ENCODE measurements at regions not wholly inside any gene's neighbourhood (a gene's known extent, or its start where the extent isn't known, plus 50 kb on each side); places are given as distances from the start of the nearest gene placed in this dataset.

- TF ChIP-seq NFE2L2 (conservative IDR thresholded peaks at IDR 0.05; ENCODE audit: low read length) = no peak
- TF ChIP-seq NR3C1 (IDR thresholded peaks at IDR 0.05) = no peak
- TF ChIP-seq KDM5A (IDR thresholded peaks at IDR 0.05) = no peak
- no peak for TF ChIP-seq HDAC2 (IDR thresholded peaks at IDR 0.05)
- Histone ChIP-seq H3K27ac (no peak overlapping the region), H3K4me3 (no peak overlapping the region), H3K9me3 (no peaks in the 10 kb centered on the region), H3K4me1 (no peaks in the 10 kb centered on the region), H3K4me2 (no peak overlapping the region)
- WGBS (ENCODE audit: missing lambda C conversion rate) = 56% methylated on average over 19 of the region's 19 CpGs
- ChIA-PET CTCF (no interaction called here), POLR2A (no interaction called here)
- DNase-seq (ENCODE audit: low read depth in 1 of 2, low spot score in 1 of 2) (no peak), FAIRE-seq (no peak), ATAC-seq (no peak; a peak in 2 of 6 replicates)
Observed at GRCh38 chr2:104658144-104658835, 195.6 kb upstream of the POU3F3 start.

DNA sequence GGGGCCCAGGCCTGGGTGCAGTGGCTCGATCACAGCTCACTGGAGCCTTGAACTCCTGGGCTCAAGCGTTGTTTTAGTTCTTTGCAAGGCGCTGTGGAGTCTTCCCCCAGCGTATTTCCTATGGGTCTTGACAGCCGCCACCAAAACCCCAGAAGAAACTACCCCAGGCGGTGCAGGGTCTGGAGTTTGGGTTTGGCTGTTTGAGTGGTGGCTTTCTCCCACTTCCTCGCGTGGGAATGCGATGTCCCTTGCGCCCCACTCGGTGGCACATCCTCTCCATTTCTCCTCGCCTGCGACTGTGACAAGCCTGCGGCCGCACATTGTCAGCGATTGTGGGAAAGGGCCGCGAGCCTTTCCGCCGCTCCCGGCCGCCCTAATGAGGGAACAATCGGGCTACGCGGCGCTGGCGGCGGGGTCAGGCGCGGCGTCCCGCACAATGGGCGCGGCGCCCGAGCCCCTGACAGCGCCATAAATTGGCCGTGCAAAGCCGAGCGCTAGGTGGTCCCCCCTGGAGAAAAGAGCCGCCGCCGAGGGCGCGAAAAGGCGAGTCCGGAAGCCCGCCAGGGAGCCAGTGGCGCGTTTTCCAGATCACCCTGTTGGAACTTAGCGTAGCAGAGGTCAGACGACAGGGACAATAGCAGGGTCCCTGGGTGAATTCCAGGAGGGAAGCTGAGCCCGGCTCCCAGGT, 194.9 kb upstream of the POU3F3 start:
- no peak for DNase-seq (ENCODE audit: low read depth in 1 of 2, low spot score in 1 of 2)
- no peak for TF ChIP-seq FOSB (CRISPR knock-in tag; IDR thresholded peaks at IDR 0.05)
- no peak for TF ChIP-seq HOXB5 (CRISPR knock-in tag; IDR thresholded peaks at IDR 0.05)
- no peak for TF ChIP-seq EHF (CRISPR knock-in tag; IDR thresholded peaks at IDR 0.05)
- no peak for TF ChIP-seq HOXA7 (CRISPR knock-in tag; IDR thresholded peaks at IDR 0.05)
- TF ChIP-seq MYC (IDR thresholded peaks at IDR 0.05; ENCODE audit: borderline replicate concordance, low read length) = no peak
- TF ChIP-seq, protein P1, sequence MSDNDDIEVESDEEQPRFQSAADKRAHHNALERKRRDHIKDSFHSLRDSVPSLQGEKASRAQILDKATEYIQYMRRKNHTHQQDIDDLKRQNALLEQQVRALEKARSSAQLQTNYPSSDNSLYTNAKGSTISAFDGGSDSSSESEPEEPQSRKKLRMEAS (IDR thresholded peaks at IDR 0.05) = no peak
- no peak for TF ChIP-seq RAD21 (conservative IDR thresholded peaks at IDR 0.05 in 1 of 2, IDR thresholded peaks at IDR 0.05 in 1 of 2)
- TF ChIP-seq FOXS1 (CRISPR knock-in tag; IDR thresholded peaks at IDR 0.05) = no peak
- no peak for TF ChIP-seq SREBF2 (IDR thresholded peaks at IDR 0.05)
- TF ChIP-seq RNF2 (IDR thresholded peaks at IDR 0.05; ENCODE audit: borderline replicate concordance, low read depth) = no peak
- no peak for TF ChIP-seq PHF8 (IDR thresholded peaks at IDR 0.05; ENCODE audit: borderline replicate concordance, low read depth)
- Histone ChIP-seq H3K27ac (no peak overlapping the region), H3K4me2 (no peak overlapping the region), H3K4me3 (no peak overlapping the region), H3K9me3 (no peaks in the 10 kb centered on the region), H3K4me1 (no peaks in the 10 kb centered on the region)
- 77% methylated on average over 52 of the region's 53 CpGs for WGBS (ENCODE audit: missing lambda C conversion rate)
- CTCF ChIA-PET = no interaction called here
- FAIRE-seq = no peak
- ATAC-seq = no peak
- POLR2A ChIA-PET = no interaction called here

DNA sequence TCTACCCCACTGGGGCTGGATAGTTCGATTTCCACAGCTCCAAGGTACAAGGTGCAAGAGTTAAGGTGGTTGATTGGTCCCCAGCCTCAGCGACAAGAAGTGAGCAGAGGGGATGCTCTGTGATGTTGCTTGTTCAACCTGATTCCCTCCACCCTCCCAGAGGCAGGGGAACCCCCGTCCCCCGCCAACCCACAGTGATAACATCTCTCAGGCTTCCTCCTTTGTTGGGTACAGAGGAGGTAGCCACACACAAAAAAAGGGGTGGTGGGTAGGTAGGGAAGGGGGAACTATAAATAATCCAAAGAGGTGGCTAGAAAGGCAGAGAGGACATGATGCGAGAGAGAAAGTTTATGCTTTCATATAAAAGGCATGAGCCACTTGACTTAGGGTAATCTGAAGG, 192.9 kb upstream of the POU3F3 start:
- DNase-seq (ENCODE audit: low read depth in 1 of 2, low spot score in 1 of 2) = no peak
- no peaks in the 10 kb centered on the region for H3K4me1 ChIP-seq
- CTCF ChIA-PET = interaction anchor here (0.6 kb wide), 1 partner anchor 232 kb away, joined by 5 read pairs; no protein-coding TSS in a partner anchor
- 9% methylated on average over 5 of the region's 5 CpGs for WGBS (ENCODE audit: missing lambda C conversion rate)
- ATAC-seq = no peak
- H3K9me3 ChIP-seq = no peaks in the 10 kb centered on the region
- FAIRE-seq = no peak
- POLR2A ChIA-PET = no interaction called here
- no peak overlapping the region for H3K4me3 ChIP-seq
- no peak overlapping the region for H3K27ac ChIP-seq
- no peak overlapping the region for H3K4me2 ChIP-seq
- TF ChIP-seq TP53 (CRISPR knock-in tag; IDR thresholded peaks at IDR 0.05) (no peak), HOXB5 (CRISPR knock-in tag; IDR thresholded peaks at IDR 0.05) (no peak), JUN (IDR thresholded peaks at IDR 0.05) (no peak), CBX2 (IDR thresholded peaks at IDR 0.05; ENCODE audit: borderline replicate concordance, low read depth) (no peak), HDAC2 (IDR thresholded peaks at IDR 0.05) (no peak), PBX3 (IDR thresholded peaks at IDR 0.05) (no peak), EHF (CRISPR knock-in tag; IDR thresholded peaks at IDR 0.05) (no peak), CHD2 (IDR thresholded peaks at IDR 0.05; ENCODE audit: low read length, partially characterized antibody) (no peak), NPAS2 (CRISPR knock-in tag; IDR thresholded peaks at IDR 0.05; ENCODE audit: borderline replicate concordance) (no peak), ZC3H11A (IDR thresholded peaks at IDR 0.05) (no peak), RNF2 (IDR thresholded peaks at IDR 0.05; ENCODE audit: borderline replicate concordance, low read depth) (no peak), ELK1 (IDR thresholded peaks at IDR 0.05; ENCODE audit: low read depth, low read length) (no peak)
- TF ChIP-seq, protein P1 (IDR thresholded peaks at IDR 0.05) = no peak
- TF ChIP-seq, protein P2, sequence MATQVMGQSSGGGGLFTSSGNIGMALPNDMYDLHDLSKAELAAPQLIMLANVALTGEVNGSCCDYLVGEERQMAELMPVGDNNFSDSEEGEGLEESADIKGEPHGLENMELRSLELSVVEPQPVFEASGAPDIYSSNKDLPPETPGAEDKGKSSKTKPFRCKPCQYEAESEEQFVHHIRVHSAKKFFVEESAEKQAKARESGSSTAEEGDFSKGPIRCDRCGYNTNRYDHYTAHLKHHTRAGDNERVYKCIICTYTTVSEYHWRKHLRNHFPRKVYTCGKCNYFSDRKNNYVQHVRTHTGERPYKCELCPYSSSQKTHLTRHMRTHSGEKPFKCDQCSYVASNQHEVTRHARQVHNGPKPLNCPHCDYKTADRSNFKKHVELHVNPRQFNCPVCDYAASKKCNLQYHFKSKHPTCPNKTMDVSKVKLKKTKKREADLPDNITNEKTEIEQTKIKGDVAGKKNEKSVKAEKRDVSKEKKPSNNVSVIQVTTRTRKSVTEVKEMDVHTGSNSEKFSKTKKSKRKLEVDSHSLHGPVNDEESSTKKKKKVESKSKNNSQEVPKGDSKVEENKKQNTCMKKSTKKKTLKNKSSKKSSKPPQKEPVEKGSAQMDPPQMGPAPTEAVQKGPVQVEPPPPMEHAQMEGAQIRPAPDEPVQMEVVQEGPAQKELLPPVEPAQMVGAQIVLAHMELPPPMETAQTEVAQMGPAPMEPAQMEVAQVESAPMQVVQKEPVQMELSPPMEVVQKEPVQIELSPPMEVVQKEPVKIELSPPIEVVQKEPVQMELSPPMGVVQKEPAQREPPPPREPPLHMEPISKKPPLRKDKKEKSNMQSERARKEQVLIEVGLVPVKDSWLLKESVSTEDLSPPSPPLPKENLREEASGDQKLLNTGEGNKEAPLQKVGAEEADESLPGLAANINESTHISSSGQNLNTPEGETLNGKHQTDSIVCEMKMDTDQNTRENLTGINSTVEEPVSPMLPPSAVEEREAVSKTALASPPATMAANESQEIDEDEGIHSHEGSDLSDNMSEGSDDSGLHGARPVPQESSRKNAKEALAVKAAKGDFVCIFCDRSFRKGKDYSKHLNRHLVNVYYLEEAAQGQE (IDR thresholded peaks at IDR 0.05) = no peak
- TF ChIP-seq, protein P3, sequence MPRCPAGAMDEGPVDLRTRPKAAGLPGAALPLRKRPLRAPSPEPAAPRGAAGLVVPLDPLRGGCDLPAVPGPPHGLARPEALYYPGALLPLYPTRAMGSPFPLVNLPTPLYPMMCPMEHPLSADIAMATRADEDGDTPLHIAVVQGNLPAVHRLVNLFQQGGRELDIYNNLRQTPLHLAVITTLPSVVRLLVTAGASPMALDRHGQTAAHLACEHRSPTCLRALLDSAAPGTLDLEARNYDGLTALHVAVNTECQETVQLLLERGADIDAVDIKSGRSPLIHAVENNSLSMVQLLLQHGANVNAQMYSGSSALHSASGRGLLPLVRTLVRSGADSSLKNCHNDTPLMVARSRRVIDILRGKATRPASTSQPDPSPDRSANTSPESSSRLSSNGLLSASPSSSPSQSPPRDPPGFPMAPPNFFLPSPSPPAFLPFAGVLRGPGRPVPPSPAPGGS (IDR thresholded peaks at IDR 0.05) = no peak
